ENCODE measurements at regions not wholly inside any gene's neighbourhood (a gene's known extent, or its start where the extent isn't known, plus 50 kb on each side); places are given as distances from the start of the nearest gene placed in this dataset.

DNA sequence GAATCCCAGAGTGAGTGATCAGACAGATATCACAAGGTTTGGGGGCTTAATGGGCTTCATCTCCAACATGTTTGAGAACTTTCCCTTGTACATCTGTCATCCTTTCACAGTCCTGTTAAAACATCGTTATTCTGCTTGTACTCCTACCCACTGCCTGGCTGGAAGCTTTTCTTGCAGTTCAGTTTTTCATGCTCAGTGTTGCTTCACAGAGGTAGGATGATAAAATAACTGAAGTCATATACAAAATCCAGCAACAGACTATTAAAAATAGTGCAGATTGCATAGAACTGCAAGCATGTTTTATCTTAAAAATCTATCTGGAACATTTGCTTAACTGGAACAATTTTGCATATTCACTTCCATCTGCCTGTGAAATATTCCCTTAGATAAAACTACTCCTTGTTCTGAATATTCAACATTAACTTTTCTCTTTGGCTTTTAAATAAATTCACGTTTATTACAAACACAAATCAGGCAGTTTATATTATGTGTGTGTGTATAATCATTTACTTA is 579.6 kb upstream of the IGFBP7 start:
- DNase-seq: no peak

DNA sequence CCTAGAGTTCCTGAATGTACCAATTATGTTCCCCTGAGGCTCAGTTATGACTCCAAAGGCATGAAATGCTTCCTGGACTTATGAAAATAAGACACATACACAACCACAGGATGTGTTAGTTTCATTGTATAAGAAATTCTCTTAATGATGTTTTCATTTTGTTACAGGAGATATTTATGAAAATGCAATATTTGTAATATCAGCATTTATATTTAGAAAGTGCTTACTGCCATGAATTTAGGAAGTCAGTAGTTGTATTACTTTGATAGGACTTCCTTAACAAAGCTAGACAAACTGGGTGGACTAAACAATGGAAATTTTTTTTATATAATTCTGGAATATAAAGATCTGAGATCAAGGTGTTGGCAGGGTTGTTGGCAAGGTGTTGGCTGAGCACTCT is 572.1 kb upstream of the IGFBP7 start:
- no peak for DNase-seq

DNA sequence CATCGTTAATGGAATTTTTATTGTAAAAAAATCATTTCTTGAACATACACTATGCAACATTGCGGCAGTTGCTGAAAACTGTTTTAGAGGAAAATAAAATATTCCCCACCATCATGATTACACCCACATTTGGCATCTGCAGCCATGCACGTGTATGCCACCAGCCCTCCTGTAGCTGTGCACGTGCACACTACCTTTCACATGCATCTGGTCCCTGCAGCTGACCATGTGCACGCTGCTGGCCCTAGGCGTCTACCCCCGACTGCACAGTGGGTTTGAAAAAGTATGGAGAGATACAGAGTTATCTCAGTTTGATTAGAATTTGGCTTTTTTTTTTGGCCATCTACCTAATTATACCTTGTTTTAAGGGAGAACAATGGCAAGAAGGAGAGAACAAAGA is 569.8 kb upstream of the IGFBP7 start:
- no peak for DNase-seq

GRCh38 chr4:57676394-57676793 is 566.2 kb upstream of the IGFBP7 start:
- no peak for DNase-seq

- DNase-seq: no peak
Observed at GRCh38 chr4:57672846-57673433, 562.8 kb upstream of the IGFBP7 start.

GRCh38 chr4:57668621-57669020 is 558.4 kb upstream of the IGFBP7 start:
- no peak for DNase-seq

- DNase-seq: no peak
Observed at GRCh38 chr4:57665806-57666205, 555.6 kb upstream of the IGFBP7 start.

DNA sequence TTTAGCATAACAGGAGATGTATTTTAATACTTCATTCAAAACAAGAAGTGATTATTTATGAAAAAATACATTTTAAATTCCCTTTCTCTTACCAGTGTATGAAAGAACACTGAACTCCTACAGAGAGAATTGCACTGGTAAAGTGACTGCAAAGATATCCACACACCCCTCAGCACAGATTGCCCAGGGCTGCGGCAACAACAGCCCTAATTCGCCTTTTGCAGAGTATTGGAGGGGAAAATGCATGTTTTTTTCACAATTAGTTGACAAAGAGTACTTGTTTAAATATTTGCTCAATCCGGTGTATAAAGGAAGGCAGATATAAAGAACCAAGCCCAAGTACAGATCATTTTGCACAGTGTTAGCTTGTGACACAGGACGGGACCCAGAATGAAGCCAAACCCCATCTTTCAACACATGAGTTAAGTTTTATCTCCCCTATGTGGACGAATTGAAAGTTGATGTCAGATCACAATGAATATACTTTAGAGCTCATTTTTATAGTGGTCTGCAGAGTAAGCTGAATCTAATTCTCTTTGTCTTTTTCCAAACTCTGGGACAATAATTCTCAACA is 551.4 kb upstream of the IGFBP7 start:
- no peak for DNase-seq

DNA sequence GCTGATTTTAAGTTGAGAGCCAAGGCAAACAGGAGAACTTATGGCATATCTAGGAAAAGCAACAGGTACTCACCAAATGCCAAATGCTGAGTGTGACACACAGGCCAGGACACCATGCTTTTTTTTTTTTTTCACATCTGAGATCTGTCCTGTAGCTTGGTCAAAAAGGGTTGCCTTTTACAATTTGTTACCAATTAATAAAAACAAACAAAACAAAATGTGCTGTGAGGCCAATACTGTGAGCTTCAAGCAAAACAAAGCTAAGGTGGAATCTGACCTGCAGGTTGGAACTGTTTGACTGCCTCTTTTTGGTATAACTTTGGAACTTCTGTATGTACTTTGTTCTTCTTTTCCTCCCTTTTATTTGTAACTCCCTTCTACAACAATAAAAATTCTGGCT is 548.5 kb upstream of the IGFBP7 start:
- no peak for DNase-seq

DNA sequence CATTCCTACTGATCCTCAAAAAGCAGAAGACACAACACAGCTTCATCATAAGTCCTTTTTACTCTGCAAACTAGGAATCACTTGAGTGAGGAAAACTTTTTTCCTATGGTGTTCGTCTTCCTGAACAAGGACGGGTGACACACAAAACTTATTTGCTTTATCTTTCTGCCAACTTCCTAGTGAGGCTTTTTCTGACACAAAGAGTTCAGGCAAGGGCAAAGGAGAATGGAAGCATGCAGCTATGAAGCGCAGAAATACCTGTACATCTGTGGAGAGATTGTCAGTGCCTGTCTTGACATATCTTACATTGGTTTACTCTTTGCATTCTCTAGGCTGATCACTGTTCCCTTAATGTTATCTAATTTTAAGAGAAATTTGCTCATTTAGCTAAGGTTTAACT is 548.0 kb upstream of the IGFBP7 start:
- DNase-seq: no peak

- DNase-seq: no peak
Observed at GRCh38 chr4:57655342-57655741, 545.2 kb upstream of the IGFBP7 start.

DNA sequence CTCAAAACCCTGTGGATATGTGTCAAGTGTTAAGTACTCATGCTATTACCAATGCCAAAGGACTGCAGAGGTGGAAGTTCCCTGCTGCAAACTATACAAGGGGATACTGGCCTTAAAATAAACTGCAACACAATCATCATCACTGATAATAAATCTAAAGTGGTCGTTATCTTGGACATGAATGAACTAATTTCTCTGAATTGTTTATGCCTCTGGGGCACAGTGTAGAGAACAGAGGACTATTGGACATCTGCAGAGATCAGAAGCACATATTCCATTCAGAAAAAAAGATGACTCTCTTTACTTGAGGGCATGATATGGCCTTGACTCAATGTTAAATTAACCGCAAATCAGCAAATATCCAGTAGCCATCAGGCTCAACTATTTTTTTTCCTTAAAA is 542.6 kb upstream of the IGFBP7 start:
- no peak for DNase-seq

- no peak for DNase-seq
Observed at GRCh38 chr4:57640391-57641100, 530.4 kb upstream of the IGFBP7 start.

DNA sequence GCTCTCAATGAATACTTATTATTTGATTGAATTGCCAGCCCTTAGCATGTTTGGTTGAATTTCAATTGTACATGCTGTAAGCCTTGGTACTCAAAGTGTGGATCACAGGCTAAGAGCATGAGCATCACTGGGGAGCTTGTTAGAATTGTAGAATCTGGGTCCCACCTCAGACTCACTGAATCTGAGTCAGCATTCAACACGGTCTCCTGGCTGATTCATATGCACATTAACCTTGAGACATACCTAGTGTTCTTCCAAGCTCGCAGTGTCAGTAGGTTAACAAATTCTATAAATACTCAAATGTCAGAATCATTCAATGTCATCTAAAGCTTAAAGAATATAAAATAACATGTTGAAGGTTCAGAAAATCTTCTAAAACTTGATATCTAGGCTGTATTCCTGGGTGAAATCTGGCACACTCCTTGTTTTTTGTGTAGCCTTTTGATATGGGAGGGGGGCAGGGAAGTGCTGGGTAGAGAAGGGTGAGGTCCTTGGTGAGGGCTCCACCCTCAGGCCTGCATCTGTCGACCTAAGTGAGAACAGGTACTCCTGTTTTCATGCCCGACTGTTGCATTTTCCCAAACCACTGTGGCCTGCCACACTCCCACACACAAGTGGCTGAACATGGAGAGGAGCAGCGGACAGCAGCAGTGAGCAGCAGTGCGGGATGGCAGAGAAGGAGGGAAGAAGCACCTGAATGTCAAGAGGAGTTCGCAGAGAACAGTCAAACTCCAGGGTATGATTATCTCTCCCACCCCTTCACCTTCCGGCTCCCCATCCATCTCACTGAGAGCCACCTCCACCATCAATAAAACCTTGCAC is 529.6 kb upstream of the IGFBP7 start:
- no peak for DNase-seq

DNA sequence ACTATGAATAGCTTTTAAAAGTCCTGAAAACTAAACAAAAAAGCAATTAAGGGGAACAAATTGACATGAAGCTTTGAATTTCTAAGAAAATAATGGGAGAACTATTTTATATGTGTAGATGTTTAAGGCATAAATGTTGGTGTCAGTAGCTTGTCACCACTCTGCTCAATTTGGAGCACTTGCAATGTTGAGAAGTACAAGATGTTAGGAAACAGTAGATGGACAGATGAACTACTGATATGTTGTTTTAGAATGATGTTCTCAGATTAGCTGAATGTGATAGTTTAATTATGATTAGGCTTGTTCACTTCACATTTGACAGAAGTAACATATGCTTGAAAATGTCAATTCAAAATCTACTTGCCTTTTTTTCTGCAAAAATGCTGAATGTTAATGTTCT is 525.7 kb upstream of the IGFBP7 start:
- no peak for DNase-seq

DNA sequence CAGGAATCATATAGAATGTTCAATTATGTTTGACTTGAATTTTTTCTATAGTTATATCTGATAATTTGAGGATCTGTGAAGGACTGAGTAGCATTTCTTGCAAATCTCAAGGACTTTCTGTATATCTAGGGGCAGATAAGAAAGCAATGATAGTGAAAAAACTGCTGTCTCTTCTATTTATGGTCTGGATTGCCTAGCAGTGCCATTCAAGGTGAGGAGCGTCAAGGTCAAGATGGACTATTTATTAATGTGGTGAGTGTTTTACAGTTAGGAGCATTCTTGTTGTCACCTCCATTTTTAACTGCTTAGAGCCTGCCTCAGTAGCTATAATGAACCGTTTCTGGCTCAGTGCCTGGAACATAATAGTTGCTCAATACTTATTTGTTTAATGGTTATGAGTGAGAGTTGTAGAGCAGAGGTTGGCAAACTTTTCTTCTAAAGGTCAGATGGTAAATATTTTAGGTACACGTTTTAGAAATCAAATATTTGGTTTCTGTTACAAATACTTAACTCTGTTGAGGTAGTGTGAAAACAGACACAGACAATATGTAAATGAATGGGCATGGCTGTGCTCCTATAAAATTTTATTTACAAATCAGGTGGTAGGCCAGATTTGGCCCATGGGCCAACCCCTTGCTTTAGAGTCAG is 523.2 kb upstream of the IGFBP7 start:
- DNase-seq: peak in 1 of 2 donors; percentile 2

GRCh38 chr4:57632564-57632963 is 522.4 kb upstream of the IGFBP7 start:
- DNase-seq: no peak

DNA sequence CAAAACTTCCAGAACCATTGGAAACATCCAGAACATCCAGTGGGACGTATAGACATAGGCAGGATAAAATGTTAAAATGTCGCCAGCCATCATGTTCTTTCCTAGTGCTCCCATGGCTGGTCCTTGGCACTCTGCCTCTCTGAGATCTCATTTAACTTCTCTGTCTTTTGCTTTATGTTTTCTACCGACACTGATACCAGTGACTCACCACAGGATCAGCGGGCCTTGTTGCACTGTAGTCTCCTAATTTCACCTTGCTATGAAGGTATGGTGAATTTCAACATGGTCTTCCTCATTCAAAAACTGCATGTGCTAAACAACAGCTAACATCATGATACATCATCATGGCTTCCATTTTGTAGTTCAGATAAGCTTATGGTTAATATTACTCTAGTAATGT is 521.0 kb upstream of the IGFBP7 start:
- no peak for DNase-seq

- DNase-seq: no peak
Observed at GRCh38 chr4:57628004-57628403, 517.8 kb upstream of the IGFBP7 start.

- no peak for DNase-seq
Observed at GRCh38 chr4:57614257-57614932, 504.2 kb upstream of the IGFBP7 start.

GRCh38 chr4:57612279-57612678 is 502.1 kb upstream of the IGFBP7 start:
- no peak for DNase-seq

All from right lung (tissue), 2 donors.